ENCODE measurements at regions not wholly inside any gene's neighbourhood (a gene's known extent, or its start where the extent isn't known, plus 50 kb on each side); places are given as distances from the start of the nearest gene placed in this dataset.

DNA sequence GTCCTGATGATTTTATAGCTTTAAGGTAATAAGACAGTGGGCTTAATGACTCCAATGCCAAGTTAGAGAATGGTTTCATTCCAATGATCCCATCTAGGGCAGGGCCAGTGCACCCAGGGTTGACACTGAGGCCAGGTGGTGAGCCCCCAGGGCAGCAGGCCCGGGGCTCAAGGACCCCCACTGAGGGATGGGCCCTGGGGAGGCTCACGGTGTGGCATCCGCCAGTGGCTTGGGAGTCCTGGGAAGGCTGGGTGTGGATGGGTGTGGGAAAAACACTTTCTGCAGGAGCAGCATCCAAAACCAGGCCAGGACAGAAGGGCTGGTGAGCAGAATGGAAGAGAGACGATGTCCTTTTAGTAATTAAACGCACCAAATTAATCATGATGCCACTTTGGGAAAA lies 626.3 kb downstream of the TBC1D22A start:
- DNase-seq: no peak

DNA sequence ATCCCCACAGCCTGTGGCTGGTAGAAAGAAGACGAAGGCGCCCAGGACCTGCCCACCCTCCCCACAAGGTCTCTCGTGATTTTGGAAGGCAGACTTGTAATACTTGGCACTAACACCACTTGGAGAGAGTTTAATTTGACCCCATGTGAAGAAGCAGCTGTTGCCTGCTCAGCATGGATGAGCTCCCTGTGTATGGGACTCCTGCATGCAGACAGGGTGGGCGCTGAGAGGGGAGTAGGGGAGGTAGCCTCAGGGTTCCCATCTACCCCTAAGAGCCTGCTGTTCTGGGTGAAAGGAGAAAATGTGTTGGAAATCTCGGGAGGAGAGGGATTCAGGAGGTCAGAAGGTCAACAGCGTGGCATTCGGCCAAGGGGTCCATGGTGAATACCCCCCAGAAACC lies 625.9 kb downstream of the TBC1D22A start:
- DNase-seq: no peak

DNA sequence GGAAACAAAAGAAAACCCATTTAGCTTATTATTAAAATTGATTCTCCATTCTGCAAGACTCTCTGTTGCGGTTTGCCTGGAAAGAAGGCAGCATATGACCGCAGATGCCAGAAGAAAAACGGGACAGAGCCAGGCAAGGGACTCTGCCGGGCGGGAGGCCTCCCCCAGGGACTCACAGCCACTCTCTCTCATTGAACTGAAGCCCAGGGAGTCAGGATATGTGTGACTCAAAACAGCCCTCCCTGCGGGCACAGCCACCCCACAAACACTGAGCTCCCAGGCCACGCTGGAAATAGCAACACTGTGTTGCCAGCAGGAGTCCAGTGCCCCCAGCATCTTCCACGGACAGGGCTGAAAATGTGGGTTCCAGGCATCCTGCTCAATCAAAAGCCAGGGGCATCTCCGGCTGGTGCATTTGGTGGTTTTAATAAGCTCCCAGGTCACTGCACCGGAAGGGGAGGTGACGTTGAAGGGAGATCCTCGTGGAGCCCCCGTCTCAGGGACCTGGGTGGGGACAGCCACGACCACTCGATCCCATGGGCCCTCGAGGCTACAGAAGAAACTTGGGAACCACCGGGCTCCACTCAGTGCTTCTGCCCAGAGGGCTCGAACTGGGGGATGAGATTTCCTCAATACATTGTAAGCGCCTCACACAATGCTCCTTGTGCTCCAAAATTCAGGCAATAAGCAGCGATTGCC lies 624.5 kb downstream of the TBC1D22A start:
- no peak for DNase-seq

DNA sequence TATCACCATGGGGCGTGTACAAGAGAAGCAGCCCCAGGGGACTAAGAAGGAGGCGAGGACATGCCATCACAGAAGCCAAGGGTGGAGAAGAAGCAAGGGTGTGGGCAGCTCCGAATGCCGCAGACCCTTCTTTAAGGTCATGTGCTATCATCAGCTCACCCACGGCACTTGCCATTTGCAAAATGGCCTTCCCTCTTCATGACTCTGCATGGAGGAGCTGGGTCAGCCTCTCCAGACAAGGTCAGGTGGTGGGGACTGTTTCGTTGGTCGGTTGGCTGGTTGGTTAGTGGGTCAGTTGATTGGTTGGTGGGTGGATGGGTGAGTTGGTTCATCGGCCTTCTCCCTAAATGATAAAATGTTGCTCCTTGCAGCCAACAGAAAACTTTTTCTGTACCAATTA lies 622.5 kb downstream of the TBC1D22A start:
- DNase-seq: no peak

DNA sequence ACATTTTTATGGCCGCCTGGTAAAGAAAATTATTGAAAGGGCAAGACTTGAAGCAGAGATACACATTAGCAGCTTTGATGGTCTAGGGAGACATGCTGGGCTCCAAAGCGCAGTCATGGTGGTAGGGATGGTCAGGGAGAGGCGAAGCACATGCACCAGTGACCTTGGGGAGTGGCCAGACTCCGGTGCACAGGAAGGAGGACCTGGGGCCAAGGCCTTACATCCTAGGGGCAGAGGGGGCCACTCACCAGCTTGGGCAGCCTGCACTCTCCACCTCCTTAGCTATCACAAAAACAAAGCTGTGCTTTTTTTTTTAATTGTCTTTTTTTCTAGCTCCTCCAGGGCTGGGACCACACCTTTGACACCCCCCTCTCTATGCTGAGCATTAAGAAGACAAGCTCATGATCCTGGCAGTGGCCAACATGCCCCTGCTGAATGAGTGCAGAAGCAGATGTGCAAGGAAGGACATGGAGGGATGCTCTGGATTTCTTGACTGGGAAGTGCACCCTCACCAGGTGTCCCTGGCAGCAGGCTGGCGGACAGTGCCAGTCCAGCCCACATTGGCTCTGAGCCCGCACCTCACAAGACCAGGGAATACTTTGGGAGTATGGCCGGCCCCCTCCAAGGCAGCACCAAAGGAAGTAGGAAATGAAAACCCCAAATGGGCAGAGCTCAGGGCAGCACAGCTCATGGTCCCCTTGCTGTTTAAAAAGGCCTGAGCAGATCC lies 619.9 kb downstream of the TBC1D22A start:
- no peak for DNase-seq

DNA sequence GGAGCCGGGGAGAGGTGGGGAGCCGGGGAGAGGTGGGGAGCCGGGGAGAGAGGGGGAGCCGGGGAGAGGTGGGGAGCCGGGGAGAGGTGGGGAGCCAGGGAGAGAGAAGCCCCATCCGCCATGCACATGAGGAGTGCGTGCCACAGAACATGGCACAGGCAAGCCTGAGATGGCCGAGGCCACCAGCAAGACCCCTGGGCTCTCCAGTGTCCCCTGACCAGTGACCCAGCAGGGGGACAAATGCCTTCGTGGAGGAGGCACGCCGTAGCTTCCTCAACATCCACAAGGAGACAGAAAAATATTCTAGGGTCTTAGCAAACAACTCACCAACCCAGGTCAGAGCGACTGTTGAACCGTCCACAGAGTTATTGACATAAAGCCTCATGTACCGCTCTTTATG lies 618.8 kb downstream of the TBC1D22A start:
- DNase-seq: no peak

- DNase-seq: no peak
These were observed 618.2 kb downstream of the TBC1D22A start for GRCh38 chr22:47380692-47381091.

GRCh38 chr22:47379037-47379436 lies 616.6 kb downstream of the TBC1D22A start:
- no peak for DNase-seq

GRCh38 chr22:47377926-47378560 lies 615.6 kb downstream of the TBC1D22A start:
- no peak for DNase-seq

DNA sequence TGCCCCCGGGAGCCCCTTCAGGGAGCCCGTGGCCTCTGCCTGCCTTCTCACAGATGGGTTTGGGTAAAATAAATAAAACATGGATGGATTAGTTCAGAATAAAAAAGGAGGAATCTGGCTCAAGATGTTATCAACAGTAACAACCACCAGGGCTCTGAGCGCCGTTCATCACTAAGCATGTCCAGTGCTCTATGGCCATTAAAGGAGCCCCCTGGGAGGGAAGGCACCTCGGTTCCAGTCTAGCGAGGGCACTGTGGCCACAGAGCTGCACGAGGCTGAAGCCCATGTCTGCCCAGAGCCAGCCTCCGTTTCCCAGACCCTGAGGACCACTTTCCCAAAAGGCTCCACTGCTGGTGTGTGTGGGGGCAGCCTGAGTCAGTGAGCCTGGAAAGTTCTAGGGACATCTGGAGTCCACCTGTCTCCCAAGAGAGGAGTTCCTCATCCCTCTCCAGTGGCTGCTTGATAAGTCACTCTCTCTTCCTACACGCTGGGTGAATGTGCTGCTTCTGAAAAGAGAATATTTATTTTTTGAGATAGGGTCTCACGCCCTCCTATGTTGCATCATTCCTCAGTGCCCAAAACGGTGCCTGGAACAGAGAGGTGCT lies 614.6 kb downstream of the TBC1D22A start:
- DNase-seq: no peak

DNA sequence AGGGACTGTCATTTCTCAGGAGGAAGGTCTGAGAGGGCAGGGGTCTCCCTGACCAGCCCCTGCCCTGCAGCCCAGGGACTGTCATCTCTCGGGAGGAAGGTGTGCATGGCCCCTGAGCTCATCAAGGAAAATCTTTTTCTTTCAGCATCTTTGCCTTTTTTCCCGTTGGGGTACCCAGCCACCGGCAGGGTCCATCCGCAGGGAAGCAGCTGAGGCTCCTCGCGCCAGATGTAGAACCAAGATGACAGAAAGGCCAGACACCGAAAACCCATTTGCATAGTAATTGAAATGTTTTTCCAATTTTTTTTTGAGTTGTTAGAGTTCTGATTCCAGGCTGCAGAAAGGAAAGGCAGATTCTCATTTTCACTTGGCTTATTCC lies 613.9 kb downstream of the TBC1D22A start:
- DNase-seq: no peak

DNA sequence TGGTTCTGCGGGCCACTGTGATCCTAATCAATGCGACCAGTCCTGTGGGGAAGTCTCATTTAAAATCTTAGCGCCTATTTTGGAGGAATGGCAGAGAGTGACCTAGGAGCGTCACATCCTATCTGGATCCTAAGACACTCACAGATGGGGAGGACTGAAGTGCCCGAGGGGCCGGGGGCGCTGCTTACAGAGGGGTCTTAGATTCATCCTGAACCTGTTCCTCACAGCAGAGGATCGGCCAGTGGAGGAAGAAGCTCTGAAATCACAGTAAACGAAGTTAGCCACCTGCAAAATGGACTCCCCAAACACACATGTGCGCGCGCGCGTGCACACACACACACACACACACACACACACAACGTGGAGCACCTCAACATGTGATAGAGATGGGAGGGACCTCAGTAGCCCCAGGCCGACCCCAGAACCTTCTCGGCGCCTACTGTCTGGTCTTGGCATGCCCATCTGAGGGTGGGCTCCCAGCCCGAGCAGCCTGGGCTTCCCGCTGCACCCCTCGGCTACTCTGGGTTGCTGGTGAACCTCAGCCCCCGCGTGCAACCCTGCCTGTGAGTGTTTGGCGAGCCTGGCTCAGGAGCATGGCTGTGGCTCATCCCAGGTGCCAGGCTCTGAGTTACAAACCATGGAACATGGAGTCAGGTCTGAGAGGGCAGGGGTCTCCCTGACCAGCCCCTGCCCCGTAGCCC lies 613.3 kb downstream of the TBC1D22A start:
- DNase-seq: no peak

GRCh38 chr22:47374901-47375575 lies 612.6 kb downstream of the TBC1D22A start:
- DNase-seq: no peak

DNA sequence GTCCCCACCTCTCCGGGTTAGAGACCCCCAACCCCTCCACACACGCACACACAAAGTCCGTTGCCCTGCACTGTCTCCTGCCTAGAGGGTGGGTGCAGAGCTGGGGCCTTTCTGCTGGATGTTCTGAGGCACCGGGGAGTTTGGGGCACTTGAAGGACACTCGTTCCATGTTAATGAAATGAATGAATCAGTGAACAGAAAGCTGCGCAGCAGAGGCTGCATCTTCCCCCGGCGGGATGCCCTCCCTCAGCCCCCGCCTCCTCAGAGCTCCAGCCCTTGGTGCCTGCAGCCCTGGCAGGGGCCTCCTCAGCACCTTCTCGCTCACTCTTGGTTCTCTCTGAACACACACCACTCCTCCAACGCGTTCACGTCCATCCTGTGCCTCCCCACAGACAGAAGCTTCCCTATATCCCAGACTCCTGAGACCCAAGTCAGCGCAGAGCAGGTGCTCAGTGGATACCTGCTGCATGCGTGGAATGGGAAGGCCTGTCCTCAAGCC lies 611.9 kb downstream of the TBC1D22A start:
- no peak for DNase-seq

- no peak for DNase-seq
These were observed 611.3 kb downstream of the TBC1D22A start for GRCh38 chr22:47373648-47374272.

GRCh38 chr22:47372596-47373385 lies 610.3 kb downstream of the TBC1D22A start:
- no peak for DNase-seq

DNA sequence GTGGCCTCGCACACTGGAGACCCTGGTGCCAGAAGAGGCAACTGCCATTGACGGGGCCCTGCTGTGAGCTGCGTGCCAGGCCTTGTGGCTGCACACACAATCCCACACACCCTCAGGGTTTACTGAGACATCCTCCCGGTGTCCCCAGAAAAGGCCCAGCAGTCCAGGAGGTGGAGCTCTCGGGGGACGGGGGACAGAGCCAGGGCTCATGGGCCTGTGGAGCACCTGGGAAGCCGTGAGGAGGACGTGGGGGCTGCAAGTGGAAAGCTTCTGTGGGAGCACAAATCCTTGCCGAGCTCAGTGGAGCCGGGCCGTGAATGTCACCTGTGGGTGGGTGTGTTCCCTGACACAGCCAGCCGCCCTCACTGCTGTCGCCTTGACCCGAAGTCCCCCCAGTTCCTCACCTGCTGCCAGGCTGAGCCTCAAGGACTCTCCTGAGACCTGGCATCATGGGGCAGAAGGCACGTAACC lies 609.7 kb downstream of the TBC1D22A start:
- no peak for DNase-seq

- DNase-seq: no peak
These were observed 609.0 kb downstream of the TBC1D22A start for GRCh38 chr22:47371263-47372090.
